Peyer's patch (tissue), 4 donors: ENCODE measurements at regions not wholly inside any gene's neighbourhood (a gene's known extent, or its start where the extent isn't known, plus 50 kb on each side); places are given as distances from the start of the nearest gene placed in this dataset.
"Not testable (repeated sequence)": the region's sequence is repeated elsewhere in the genome, so short reads cannot be mapped to it uniquely, and the experiment has no call there.

Source experiments
- POLR2A ChIP-seq, 2 donors: fragments of 450-650 bp; IDR thresholded peaks; one replicate each; pipeline ENCODE4 v1.5.1; 2017; ENCODE audit warnings: antibody characterized with exemption in 2 of 2, mild to moderate bottlenecking in 2 of 2, moderate library complexity in 2 of 2
- TF ChIP-seq, protein P1 (sequence below), 6 experiments: fragments of 450-650 bp in 4 of 6; fragments of 200-600 bp in 2 of 6; sonication (generic) in 1 of 6; IDR thresholded peaks; one replicate each; pipeline ENCODE4 v1.5.1; 2017 to 2019; ENCODE audit warnings: antibody characterized with exemption in 6 of 6, mild to moderate bottlenecking in 3 of 6, moderate library complexity in 1 of 6

DNA sequence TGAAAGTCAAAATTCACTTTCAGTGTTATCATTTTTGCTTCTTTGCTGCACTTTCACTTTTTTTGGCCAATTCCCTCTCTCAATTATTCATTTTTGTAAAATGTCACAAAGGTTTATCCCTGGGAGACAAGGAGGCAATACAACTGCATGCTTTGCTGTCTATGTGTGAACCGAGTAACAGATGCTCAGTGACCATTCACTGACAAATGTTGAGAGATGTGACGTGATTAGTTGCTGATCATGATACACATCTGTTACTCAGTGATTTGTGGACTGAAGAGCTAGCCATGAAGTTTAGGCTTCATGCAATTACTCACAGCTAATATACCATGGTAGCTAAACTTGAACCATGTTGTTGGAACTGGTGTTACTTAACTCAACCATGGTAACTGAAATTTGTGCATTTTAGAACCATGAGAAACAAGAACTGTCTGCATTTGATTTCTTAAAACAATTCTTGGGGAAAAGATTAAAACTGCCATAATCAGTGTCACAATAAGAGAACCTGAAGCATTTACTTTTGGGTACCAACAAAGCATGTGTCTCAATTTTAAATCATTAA, 86.8 kb upstream of the BTG1 start:
- not testable (repeated sequence) for TF ChIP-seq POLR2A (IDR thresholded peaks at IDR 0.05)
- TF ChIP-seq, protein P1, sequence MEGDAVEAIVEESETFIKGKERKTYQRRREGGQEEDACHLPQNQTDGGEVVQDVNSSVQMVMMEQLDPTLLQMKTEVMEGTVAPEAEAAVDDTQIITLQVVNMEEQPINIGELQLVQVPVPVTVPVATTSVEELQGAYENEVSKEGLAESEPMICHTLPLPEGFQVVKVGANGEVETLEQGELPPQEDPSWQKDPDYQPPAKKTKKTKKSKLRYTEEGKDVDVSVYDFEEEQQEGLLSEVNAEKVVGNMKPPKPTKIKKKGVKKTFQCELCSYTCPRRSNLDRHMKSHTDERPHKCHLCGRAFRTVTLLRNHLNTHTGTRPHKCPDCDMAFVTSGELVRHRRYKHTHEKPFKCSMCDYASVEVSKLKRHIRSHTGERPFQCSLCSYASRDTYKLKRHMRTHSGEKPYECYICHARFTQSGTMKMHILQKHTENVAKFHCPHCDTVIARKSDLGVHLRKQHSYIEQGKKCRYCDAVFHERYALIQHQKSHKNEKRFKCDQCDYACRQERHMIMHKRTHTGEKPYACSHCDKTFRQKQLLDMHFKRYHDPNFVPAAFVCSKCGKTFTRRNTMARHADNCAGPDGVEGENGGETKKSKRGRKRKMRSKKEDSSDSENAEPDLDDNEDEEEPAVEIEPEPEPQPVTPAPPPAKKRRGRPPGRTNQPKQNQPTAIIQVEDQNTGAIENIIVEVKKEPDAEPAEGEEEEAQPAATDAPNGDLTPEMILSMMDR (IDR thresholded peaks at IDR 0.05): not testable (repeated sequence)
